ENCODE measurements at regions not wholly inside any gene's neighbourhood (a gene's known extent, or its start where the extent isn't known, plus 50 kb on each side); places are given as distances from the start of the nearest gene placed in this dataset.
"Not testable (repeated sequence)": the region's sequence is repeated elsewhere in the genome, so short reads cannot be mapped to it uniquely, and the experiment has no call there.

DNA sequence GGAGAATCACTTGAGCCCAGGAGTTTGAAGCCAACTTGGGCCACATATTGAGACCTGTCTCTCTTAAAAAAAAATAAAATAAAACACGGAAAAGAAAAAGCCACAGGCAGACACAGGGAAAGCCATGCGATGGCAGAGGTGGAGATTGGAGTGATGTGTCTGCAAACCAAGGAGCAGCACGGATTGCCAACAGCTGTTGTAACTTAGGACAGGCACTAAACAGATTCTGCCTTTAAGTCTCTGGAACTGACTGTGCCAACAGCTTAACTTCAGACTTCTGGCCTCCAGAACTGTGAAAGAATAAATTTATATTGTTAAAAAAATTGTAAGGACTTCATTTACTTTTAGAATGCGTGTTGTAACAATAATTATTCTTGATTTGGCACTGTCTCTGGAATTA is 318.5 kb upstream of the CHD1 start:
- DNase-seq, result no peak

GRCh38 chr5:99243111-99243510 is 314.3 kb upstream of the CHD1 start:
- DNase-seq, result no peak

GRCh38 chr5:99239826-99240360 is 311.1 kb upstream of the CHD1 start:
- no peak for DNase-seq

DNA sequence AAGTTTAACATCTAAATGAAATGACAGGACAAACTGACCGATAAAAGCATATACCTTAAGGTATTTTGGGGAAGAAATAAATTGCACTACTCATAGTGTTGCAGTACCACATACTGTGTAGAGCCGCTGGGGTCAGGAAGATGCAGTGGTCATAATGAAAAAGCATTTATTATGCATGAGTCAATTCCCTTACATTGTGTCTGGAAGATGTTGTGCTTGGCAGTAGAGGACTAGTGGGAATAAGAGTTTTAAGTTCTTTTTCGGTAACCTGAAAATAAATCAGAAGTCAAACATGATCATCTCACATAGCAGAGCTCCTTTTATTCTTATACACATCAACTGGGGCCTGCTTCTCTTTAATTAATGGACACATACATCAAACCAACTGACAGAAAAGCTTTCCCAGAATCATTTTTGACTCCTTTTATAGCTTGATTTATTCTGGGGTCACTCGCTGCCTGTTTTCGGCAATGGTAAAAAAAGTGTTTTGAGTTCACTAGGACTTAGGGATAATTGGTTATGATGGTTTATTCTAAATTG is 262.5 kb upstream of the CHD1 start:
- DNase-seq, result no peak

- DNase-seq, result no peak
Measured at GRCh38 chr5:99187611-99188010, 258.8 kb upstream of the CHD1 start.

DNA sequence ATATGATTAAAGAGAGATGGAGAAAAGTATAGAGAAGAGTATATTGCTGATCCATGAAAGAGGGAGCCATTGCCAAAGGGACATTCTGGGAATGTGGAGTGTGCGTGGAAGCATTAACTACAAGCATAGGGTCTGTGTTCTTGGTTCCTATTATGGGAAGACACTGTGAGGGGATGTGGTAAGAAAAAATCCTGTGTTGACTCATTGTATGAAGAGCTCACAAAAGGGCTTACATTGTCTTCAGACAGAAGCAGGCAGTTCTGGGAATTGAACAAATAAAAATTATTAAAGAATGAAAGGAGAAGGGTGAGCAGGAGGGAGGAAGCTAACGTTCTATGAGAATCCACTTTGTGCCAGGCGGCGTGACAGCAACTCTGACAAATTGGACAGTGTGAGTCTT is 250.4 kb upstream of the CHD1 start:
- no peak for DNase-seq

GRCh38 chr5:99177796-99178195 is 249.0 kb upstream of the CHD1 start:
- no peak for DNase-seq

DNA sequence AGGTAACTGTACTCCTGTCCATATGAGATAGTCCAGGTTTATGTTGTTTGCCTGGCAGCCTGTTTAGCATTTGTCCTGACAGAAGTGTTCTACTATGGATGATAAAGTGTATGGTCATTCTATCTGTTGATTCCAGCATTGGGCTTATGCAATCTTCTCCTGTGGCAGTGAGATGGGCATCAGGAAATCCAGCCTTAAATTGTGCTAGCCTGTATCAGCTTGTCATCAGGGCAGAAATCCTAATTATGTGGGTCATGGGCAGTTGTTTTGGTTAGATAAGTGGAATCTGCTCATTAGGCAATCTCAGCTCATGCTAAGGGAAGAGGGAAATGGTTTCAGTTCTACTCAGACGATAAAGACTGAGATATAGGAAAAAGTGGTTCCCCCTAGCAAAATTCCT is 247.4 kb upstream of the CHD1 start:
- DNase-seq, result no peak

- no peak for DNase-seq
Measured at GRCh38 chr5:99169309-99169708, 240.5 kb upstream of the CHD1 start.

DNA sequence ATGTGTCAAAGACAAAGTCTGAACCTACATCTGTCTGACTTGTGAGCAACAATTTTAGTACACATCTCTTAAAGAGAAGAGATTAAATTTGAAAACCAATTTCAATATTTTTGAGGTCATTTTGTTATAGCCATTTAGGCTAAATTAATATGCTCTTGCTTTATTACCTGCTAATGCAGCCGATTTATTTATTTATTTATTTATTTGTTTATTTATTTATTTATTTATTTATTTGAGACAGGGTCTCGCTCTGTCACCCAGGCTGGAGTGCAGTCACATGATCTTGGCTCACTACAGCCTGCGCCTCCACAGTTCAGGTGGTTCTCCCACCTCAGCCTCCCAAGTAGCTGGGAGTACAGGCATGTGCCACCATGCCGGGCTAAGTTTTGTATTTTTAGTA is 232.7 kb upstream of the CHD1 start:
- not testable (repeated sequence) for DNase-seq

DNA sequence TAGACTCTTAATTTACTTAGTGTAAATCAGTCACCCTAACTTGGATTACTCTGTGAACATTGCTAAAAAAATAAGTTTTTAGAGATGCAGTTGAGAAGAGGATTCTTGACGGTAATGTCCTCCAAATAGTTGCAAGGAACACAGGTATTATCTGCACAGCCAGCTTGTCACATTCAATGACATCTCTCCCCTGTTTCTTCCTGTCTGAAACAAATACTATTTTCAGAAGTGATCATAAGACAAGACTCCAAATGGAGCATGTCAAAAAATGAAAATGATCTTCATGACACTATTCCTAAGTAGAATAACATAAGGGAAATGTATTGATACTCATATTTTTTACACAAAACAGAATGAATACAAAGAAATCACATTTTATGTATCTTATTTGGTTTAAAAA is 227.9 kb upstream of the CHD1 start:
- DNase-seq, result no peak

- DNase-seq, result not testable (repeated sequence)
Measured at GRCh38 chr5:99143283-99143795, 214.5 kb upstream of the CHD1 start.

DNA sequence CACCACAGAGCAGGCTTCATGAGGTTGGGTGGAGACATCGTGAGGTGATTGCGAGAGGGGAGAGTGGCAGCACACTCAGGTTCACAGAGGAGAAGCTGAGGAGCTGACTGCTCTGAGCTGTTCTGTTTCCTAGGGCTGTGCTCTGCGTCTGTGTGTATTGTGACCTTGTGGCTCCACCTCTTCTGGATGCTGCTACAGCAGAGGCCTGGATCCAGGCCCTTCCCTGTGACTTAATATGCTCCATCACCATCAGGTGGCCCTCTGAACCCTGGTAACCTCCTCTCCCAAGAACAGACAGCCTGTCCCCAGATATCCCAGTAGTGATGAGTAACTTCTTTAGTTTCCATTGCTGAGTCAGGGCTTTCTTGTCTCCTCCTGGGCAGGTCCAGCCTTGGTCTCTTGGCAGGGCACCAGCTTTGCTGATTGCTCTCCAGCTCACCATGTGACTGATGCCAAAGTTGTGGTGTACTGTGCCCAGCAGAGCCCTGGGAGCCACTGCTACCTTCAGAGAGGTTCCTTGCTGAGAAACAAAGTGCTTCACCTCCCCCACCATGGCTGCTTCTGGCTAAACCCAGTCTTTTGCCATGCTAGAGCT is 212.8 kb upstream of the CHD1 start:
- no peak for DNase-seq

- DNase-seq, result no peak
Measured at GRCh38 chr5:99138911-99139310, 210.1 kb upstream of the CHD1 start.

DNA sequence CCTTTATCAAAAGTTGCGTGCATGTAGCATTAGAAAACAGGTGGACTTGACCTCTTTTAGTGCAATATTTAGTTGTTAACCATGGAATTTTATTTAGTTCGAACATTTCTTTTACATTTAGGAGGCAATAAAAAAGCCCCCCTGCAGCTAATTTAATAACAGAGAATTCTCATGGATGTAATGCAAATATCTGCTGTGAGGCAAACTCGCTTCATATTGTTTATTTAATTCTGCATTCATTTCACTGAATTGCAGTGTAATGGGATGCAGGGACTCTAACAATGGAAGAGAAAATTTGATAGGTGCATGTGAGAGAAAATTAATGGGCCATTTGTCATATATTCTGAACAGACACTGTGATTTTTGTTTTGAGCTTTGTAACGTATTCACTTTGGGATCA is 205.1 kb upstream of the CHD1 start:
- no peak for DNase-seq

DNA sequence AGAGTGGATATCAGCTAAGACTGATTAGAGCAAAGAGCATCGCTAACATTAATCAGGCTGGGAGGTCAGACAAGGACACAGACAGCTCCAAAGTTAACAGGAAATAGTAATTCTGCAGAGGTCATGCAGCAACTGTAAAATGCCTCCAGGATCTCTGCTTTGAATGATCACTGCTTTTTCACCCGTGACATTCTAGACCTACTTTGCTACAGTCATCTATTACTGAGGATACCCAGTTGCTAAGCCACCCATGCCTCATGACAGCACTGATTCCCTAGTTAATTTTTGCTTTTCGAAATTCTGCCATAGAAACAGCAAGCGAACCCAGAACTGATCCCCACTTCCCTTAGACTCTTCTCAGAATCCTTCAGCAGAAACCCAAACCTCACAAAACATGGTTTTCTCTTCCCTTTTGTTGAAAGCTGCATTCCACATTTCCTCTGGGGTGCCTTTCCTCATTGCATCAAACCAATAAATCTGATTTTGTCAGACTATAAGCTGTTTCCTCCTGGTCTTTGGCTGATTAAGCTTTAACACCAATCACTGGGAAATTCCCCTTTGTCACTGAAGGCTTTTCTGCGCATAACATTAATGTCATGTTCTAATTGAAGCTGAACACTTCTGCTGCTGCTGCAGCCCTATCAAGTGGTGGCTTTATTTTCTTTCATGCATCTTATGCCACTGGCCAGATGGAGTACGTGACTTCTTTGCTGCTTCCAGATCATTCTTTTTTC is 201.1 kb upstream of the CHD1 start:
- no peak for DNase-seq

DNA sequence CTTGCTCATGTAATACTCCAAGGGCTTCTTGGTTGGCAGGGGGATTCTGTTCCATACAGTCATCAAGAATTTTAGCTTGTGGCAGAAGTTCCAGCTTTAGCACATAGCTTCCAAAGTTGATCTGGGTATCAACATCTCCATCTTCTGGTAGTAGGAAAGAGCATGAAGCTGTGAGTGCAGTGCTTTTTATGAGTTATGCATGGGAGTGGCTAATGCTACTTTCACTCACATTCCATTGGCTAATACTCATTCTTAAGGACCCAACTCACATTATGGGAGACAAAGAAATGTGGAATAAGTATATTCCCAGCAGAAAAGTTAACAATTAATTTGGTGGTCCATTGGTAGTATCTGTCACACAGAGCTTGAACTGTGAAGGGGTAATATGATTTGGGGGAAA is 194.2 kb upstream of the CHD1 start:
- DNase-seq, result no peak

GRCh38 chr5:99119326-99119725 is 190.5 kb upstream of the CHD1 start:
- DNase-seq, result no peak

DNA sequence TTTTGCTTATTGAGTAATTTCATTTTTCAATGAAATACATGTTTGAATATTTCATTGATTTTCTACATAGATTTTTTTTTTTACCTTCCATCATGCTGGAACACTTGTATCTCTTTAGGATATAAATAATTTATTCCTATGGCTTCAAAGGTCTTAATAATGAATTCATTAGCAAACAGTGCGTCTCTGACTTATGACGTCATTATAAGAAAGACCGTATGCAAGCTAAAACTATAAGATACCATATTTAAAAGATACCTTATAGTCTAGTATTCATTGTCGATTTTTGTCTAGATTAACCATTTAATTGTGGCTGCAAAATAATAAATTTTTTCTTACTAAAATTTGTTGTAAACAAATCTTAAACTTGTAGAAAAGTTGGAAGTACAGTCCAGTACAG is 187.7 kb upstream of the CHD1 start:
- no peak for DNase-seq

DNA sequence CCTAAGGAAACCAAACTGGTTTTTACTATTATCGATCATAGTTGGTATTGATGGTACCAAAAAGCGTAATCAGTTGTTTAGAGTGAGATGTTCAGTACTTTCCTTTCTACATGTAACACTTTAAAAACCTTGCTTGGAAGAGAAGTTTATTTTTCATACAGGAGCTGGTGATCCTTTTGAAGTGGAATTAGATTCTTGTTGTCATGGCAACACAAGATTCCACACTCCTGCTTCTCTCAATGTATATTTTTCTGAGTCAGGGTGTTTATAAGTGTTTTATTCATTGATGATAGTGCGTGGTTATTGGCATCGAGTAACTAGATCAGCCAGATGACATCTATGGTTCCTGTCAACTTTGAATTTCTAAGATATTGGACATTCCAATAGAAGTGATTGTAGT is 181.1 kb upstream of the CHD1 start:
- DNase-seq, result no peak

GRCh38 chr5:99105216-99105615 is 176.4 kb upstream of the CHD1 start:
- DNase-seq, result no peak

DNA sequence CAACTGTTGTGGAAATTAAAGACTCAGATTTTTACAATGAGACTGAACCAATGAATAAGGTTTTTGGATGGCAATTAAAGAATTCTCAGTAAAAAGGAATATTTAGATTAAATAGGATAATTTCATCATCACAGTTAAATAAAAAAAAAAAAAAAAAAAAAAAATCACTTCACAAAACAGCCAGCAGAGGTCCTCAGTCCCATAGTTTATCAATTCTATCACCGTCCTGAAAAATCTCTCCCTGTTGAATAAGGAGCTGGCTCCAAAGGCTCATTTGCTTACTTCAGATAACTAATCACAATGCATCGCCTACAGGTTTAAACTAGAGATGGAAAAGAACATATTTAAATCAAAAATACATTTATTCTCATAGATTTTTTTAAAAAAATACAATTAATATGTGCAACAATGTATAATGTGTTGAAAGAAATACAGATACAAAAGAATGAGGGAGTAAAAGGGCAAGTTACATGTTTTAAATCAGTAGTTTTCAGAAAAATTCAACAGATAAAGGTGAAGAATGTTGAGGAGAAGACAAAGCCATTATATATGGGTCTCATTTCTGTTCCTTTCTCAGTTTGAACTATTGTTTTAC is 175.8 kb upstream of the CHD1 start:
- no peak for DNase-seq

DNA sequence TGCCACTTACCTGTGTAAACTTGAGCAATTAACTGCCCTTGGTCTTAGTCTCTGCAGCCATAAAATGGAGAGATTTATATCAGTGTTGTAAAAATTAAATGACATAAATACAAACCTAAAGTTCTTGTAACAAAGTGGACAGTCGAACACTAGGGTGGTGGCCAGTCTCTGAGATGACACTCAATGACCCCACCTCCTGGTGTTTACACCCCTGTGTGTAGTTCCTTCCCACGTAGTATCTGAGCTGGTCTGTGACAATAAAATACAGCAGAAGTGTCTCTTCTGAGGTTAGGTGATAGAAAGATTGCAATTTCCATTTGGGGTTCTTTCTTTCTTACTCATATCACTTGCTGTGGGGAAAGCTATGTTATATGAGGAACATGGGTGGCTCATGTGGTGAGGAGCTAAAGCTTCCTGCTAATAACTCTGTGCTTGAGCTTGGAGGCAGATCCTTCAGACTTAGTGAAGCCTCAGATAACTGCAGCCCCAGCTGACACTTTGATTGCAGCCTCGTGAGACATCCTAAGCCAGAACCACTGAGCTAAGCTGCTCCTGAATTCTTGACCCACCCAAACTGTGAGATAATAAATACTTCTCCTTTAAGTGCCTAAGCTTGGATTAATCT is 173.4 kb upstream of the CHD1 start:
- no peak for DNase-seq

All from KG1 (cell line).